DMS79 (cell line): ENCODE measurements at regions not wholly inside any gene's neighbourhood (a gene's known extent, or its start where the extent isn't known, plus 50 kb on each side); places are given as distances from the start of the nearest gene placed in this dataset.
"Not testable (repeated sequence)": the region's sequence is repeated elsewhere in the genome, so short reads cannot be mapped to it uniquely, and the experiment has no call there.

Source experiments
- DNase-seq: peaks from one replicate; lab custom pipeline; 2025; lab: John Stamatoyannopoulos, UW

DNA sequence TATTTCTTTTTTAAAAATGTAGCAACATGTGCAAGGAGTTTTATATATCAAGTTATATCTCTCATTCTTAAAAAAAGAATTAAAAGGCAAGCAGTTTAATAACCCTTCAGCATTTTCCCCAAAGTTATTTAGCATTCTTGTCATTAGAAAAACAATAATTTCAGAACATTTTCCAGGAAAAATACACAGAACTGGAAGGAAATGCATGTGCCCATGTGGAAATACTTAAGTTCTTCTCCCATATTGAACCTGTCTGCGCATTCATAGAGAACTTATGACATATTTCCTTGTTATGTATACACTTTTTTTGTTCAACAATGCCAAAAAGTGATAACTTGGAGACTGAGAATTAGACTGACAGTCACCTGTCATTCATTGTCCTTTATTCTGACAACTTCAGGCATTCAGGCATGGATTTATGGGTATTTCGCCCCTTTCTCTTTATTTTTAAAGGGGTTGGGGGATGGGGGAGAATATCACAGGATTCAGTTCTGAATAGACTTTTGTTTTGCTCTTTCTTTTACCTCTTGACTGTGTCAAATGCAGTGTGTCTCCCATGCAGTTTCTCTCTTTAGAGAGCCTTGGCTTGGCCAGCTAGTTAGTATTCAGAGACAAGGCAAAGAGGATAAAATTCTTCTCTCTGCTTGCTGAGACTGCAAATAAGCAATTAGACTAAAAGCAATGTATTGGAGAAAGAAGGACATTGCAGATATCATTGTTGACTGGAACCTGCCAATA lies 701.0 kb downstream of the NR2F1-AS1 start:
- no peak for DNase-seq

DNA sequence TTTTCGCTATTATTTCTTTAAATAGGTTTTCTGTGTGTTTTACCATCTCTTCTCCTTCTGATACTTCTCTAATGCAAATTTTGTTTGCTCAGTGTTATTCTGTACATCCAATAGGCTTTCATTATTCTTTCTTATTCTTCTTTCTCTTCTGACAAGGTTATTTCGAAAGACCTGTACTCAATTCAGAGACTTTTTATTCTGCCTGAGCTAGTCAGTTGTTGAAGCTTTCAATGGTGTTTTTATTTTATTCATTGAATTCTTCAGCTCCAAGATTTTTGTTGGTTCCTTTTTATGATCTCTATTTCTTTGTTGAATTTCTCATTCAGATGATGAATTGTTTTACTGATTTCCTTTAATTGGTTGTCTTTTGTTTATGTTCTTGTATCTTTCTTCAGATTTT lies 706.2 kb downstream of the NR2F1-AS1 start:
- DNase-seq: no peak

DNA sequence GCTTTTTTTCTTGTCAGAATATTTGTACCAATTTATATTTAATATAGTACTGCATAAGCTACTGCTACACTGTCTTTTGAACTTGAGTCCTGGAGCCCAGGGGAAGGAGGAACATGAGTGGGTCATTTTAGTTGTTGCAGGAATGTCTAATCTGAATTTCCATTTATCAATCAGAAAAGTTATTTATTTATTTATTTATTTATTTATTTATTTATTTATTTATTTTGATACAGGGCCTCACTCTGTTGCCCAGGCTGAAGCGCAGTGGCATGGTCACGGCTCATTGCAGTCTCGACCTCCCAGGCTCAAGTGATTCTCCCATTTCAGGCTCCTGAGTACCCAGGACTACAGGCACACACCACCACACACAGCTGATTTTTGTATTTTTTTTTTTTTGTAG lies 712.6 kb downstream of the NR2F1-AS1 start:
- DNase-seq: no peak

DNA sequence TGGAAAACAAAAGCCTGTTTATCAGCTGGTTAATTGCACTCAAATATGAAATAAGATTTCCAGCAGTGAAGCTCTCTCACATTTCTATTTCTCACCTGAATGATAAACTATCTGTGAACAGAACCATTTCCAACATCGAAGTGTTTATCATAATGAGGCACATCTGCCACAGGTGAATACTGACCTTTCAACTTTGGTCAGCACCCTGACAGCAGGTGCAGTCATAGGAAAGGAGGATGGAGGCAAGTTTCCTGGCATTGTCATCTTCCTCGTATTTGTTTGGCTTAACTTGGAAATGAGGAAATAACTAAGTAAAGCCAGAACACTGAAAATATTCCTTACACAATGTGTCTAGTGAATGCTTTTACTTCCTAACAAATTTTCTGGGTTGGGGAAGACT lies 716.4 kb downstream of the NR2F1-AS1 start:
- no peak for DNase-seq

DNA sequence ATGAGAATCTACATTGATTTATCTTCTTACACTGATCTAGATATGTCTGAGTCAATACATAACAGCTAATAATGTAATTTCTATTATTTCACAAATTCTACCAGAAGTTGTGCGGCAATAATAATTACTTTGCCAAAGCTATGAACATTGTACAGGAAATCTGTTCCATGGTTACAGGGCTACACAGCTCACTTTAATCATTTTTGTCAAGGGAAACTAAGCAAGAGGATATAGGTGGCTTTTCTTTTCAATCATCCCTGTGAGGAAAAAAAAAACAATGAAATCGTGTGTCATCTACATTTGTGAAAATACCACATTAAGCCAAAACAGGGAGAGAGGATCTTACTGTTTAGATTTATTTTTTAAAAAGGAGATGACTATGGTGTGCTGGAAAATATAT lies 717.4 kb downstream of the NR2F1-AS1 start:
- no peak for DNase-seq

DNA sequence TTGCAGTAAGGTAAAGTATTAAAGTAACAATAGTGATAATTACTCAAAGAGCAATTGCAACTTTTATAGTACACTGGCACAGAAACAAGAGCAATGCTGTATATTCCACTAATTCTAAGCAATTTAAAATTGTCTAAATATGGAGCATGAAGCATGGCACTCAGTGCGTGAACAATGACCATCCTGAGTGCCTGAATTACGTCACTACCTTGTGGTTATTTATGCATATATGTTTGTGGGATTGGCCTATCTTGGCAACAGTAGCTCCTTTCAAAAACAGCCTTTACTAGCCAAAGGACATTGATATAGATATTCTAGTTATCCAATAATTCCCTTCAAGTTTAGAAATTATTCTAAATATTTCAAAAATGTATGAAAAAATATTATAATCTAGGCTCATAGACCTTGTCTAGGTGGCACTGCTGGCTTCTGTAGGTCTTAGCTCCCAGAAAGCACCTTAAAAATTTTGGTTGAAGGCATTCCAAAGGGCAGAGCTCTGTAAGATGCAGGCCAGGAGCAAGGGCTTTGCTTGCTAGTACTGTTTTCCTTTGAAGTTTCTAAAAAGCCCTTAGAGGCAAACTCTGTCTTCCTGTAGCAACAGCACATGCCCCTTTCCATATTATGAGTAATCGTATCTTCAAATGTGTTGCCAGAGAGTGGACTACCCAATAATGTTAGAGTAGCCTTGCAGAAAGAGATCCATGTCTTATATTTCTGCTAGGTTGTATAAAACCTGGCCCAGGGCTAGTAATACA lies 719.3 kb downstream of the NR2F1-AS1 start:
- no peak for DNase-seq

DNA sequence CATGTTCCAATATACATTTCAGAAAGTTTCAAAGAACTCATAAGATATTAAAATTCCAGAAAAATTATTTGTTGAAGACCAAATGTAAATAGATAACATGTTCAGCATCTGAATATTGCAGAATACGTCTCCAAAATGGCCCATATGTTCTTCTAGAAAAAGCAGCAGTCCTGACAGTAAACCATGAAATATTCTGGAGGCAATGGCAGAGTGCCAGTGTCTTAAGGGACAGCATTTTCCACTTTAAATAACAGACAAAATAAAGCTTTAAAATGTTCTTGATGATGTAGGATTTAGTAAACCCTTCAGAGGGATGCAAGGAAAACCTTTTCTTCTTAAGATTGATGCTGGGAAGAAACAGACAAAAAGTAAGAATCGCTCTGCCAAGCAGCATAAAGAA lies 721.0 kb downstream of the NR2F1-AS1 start:
- DNase-seq: no peak

DNA sequence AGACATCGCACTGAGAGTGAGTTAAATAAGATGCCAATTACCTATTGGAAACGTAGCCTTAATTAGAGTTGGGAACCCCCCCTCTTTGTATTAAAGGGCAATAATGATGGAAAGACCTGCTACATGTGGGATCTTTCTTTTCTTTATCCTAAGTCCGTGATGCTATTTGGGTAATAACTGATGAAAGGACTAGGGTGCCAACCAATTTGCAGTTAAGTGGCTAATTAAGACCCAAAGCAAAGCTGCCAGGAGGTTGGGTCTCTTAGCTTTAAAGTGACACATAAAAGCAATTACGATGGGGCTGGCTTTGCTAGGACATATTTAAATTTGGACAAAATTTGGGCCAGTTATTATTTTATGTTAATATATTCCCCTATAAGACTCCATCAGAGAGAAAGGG lies 728.8 kb downstream of the NR2F1-AS1 start:
- no peak for DNase-seq

DNA sequence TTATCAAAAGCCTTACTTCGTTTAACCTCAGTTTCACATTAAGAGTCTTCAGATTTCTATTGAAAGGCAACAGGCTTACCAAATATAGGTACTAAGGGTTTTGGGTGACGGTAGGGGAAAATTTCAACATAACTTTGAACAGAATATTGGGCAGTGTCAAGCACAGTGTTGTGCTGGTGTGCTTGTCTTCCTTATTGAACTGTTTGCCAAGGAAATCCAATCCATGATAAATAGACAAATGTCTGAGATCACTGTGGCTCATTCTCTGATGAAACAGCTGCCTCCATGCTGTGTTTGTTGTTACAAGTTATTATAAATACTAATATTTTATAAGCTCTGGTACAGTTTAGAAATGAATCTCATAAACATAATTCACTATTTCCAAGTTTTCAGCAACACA lies 730.1 kb downstream of the NR2F1-AS1 start:
- DNase-seq: no peak

DNA sequence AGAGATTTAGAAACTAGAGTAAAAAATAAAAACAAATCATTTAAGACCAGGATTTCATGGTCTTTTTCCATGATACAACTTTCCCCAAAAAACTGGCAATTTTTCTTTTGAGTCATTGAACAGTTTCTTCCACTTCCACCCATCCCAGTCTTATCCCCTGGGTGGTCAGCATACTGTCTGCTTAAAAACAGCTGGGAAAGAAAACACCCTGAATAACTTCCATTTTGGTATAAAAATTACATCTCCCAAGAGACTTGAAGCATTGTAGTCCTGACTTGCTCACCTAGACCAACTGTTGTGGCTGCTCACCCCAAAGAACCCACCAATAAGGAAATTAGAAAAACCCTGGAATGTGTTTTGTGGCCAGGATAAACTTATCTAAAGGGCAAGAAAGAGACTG lies 731.3 kb downstream of the NR2F1-AS1 start:
- DNase-seq: no peak

DNA sequence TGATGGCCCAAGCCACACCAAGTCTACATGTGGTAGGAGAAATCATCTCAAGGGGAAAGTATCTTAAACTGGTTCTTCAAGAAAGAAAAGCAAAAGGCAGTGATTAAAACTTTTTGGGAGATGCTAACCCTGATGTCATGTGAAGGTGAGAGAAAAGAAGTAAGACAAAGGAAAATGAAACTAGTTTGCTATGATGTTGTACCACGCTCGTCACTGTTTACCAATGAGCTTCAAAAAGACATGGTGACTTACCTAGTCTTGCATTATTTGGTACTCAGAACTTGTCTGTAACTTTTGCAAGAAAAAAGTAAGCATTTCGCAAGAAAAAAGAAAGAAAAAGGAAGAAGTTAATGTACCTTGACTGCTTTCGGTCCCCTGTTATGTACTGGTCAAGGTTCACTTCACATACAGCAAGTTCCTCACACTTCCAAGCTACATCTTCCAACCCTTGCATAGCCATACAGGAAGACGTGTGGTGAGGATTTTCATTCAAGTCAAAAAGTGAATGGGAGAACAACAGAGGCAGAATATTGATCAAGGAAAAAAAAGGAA lies 739.3 kb downstream of the NR2F1-AS1 start:
- DNase-seq: no peak

DNA sequence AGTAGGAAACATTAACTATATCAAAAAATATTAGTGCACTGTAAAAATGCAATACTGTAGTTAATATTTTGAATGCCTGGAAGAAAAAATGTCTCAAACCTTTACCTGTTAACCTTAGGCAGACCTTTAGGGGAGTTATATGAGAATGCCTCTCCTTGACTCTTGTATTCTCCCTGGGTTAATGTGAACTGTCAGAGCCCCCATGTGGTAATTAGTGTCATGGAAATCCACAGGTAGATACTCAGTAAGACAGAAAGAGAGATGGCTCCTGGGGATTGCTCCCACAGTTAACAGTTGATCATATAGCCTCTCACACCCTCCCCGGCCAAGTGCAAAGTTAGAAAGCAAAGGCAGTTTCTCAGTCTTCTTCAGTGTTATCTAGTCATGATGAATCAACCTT lies 742.8 kb downstream of the NR2F1-AS1 start:
- DNase-seq: no peak

DNA sequence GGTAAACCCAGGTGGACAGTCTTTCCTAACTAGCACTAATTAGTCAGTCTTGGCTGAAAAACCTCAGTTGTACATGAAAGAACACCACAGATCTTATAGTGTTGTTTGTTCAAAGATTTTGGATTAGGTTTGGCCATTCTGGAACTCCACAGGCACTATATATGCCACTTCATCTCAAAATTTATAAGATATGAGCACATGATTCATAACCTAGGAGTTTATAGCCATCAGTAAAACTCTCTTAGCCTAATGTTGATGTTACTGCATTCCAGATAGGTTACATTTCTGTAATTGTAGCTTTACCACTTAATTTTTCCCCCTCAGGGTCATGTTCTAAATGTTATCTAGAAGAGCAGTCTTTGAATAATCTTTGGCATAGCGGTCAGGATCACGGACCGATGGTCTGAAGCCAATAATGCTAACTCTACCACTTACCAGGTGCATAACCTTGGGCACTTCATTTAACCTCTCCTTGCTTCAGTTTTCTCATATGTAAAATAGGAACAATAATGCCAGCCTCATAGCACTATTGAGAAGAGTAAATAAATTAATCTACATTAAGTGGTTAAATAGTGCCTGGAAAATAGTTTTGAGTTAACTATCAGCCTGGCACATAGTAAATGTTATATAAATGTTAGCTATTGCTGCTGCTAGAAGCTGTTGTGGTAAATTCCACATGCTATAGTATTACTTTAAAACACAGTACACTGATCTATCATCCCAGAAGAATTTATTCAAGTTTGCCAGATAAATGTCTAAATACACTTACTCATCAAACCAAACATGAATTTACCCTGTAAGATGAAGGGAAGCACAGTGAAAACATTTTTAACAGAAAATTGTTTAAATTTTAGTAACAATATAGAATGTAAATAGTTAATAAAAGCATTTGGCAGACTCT lies 743.9 kb downstream of the NR2F1-AS1 start:
- no peak for DNase-seq

DNA sequence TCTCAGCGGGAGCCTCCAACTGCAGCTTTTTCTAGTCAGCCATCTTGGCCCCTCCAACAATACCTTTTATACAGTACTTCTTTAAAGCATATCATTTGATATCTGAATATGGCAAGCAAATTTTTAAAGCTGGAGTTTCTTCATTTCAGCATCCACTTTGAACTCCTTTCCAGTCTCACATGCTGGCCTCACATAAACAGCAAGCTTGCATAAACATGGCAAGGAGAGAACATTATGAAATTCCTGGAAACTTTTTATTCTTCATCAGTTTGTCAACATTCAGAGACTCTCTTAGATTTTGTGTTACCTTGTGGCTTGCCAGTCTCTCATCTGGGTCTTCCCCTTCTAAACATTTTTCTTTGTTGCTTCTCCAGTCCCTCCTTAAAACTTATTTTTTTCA lies 745.3 kb downstream of the NR2F1-AS1 start:
- DNase-seq: no peak

DNA sequence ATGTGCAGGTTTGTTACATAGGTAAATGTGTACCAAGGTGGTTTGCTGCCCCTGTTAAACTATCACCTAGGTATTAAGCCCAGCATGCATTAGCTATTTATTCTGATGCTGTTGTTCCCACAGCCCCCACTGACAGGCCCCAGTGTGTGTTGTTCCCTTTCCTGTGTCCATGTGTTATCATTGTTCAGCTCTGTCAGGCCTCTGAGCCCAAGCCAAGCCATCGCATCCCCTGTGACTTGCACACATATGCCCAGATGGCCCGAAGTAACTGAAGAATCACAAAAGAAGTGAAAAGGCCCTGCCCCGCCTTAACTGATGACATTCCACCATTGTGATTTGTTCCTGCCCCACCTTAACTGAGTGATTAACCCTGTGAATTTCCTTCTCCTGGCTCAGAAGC lies 757.5 kb downstream of the NR2F1-AS1 start:
- DNase-seq: not testable (repeated sequence)

DNA sequence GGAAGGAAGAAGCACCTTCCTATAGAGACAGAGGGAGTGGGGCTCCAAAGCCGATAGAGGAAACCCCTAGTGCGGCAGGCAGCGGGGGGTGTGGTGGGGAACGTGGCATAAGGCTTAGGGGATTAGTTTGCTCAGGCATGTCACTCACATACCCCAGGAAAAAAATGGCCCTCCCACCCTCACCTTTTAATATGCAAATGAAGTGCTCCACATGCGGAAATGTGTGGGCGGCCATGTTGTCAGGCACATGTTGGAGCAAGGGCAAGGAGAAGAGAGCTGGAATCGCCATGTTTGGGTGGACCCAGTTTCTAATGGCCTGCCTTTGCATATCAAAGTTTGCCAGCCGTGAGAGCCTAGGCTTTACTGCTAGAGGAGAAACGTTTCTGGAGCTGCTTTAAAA lies 758.8 kb downstream of the NR2F1-AS1 start:
- no peak for DNase-seq

DNA sequence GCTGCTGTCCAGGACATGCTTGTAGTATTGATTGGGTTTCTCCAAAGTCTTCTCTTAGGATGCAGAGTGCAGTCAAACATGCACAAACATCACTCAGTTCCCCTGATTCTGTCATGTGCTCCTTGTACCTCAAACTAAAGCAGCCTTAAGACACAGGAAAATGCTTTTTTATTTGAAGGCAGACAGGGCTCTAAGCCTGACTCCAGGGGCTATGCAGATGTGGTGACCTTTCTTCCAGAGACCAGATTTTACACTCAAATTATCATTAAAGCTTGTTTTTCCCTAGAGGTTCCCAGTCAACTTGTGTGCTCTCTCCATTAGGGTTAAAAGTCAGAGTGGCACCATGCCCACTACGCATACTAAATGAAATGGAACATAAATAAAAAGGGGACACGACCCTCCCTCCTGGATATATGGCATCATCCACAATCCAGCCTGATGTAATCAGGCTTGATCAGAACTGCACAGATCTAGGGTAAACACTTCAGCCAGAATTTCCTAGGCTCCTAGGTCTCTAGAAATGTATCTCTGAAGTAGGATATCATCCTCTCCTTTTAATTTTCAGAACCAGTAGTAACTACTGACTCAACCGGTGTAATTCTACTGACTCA lies 771.1 kb downstream of the NR2F1-AS1 start:
- no peak for DNase-seq

DNA sequence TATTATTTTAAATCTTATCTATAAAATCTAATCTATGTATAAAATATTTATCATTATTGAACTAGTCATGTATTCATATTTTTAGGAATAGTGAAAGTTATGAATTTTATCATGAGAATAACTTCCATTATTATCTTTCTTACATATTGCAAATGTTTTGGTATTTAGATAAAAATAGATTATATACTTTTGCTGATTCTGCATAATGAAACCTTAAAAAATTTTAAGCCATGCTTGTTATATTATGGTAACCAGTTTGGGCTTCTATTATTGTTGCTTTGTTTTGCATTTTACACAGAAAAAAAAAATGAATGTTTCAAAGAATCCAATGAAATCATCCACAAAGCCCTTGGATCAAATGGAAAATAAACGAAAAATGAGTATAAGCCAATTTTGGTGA lies 772.5 kb downstream of the NR2F1-AS1 start:
- no peak for DNase-seq

DNA sequence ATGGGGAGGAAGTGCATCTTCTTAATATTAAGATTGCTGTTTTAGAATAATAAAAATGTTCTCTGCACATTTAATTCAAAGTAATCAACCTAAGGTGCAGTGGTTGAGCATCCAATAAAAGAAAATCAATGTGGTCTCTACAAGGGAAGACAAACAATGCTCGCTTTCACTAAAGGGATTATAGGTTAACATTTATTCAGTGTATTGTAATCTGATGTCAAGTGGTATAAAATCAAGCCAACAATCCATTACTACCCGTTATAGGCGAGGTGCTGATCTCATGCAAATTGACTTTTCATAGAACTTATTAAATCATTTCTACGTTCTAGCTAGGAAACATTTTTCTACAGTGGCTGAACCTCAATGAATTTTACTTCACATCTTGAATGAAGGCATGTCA lies 773.9 kb downstream of the NR2F1-AS1 start:
- no peak for DNase-seq

DNA sequence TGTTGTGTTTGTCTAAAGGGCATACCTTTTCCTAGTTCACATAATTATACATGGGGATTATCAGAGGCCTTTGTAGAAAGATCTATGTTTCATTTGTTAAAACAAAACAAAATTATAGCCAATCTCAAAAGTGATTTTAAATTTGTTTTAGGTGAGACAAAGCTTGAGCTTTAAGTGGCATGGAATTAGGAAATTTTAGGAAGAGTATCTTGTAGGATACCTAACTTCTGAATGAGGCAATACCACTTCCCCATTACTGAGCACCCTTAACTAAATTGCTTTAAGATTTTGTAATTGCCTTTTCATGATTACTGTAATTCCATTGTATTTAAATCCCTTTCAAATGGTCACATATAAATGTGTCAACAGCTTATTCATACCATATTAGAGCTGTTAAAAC lies 775.6 kb downstream of the NR2F1-AS1 start:
- no peak for DNase-seq

DNA sequence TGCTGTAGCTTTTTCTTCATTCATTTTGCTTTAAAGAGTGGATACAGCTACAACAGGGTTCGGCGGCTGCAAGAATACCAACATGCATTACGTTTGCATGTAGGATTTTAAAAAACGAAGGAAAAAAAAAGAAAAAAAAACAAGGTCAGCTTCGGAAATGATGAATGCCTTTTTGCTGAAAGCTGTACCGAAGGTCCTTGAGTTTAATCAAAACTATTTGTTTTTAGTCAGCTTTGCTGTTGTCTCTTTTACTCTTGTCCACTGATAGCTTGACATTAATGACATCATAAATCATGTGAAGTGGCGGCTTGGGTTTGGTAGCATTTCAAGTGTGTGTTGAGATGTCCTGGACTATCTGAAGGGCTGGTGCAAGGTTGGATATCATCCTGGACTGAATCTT lies 779.1 kb downstream of the NR2F1-AS1 start:
- no peak for DNase-seq

DNA sequence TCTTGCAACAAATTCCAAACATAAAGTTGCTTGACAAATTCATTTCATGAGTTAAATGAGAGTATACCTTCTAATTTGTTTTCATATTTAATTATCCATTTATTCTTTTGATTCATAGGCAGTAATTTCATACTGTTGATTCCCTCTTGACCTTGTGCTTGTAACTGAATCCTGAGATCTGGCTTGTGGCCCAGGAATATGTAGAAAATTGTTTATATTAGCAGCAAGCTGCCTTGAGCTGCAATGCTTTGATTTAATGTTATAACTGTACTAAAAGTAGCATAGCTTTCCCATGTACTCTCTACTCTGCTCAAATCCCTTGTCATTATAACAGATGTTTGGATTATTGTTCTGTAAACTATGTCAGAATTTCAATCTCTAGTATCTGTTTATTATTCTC lies 780.7 kb downstream of the NR2F1-AS1 start:
- DNase-seq: no peak
